GM12878 (cell line): ENCODE measurements at regions not wholly inside any gene's neighbourhood (a gene's known extent, or its start where the extent isn't known, plus 50 kb on each side); places are given as distances from the start of the nearest gene placed in this dataset.

Experiments used
- CBX5 ChIP-seq: sonication (generic); IDR thresholded peaks from 2 replicates; pipeline ENCODE4 v1.6.1; 2016; ENCODE audit warnings: low read depth, moderate library complexity, mild to moderate bottlenecking, inconsistent platforms
- CTCF ChIP-seq, 3 experiments: IDR thresholded peaks in 2 of 3; conservative IDR thresholded peaks in 1 of 3; 2 replicates each; pipeline ENCODE4 v1.5.1; 2011; ENCODE audit warnings: low read depth in 3 of 3, low read length in 3 of 3, mild to moderate bottlenecking in 3 of 3, control low read depth in 2 of 3, moderate library complexity in 2 of 3, inconsistent platforms in 1 of 3, mixed read lengths in 1 of 3; ENCODE audit not compliant: control insufficient read depth in 2 of 3, insufficient read depth in 1 of 3; ENCODE audit errors: extremely low read depth in 1 of 3
- ETV6 ChIP-seq, 2 experiments: fragments of 450-650 bp in 1 of 2; IDR thresholded peaks in 1 of 2; conservative IDR thresholded peaks in 1 of 2; 2 replicates each; pipeline ENCODE4 v1.6.1; 2014; ENCODE audit warnings: antibody characterized with exemption in 1 of 2, borderline replicate concordance in 1 of 2, low read depth in 1 of 2, mild to moderate bottlenecking in 1 of 2, moderate library complexity in 1 of 2
- EZH2 ChIP-seq: IDR thresholded peaks from 2 replicates; pipeline ENCODE4 v1.6.1; 2012; ENCODE audit warnings: low read depth, mild to moderate bottlenecking, control low read depth, inconsistent platforms, low read length, borderline replicate concordance; ENCODE audit not compliant: control insufficient read depth
- POLR2A ChIP-seq: IDR thresholded peaks from 2 replicates; pipeline ENCODE4 v1.6.1; 2011; ENCODE audit warnings: low read depth, mild to moderate bottlenecking, low read length

DNA sequence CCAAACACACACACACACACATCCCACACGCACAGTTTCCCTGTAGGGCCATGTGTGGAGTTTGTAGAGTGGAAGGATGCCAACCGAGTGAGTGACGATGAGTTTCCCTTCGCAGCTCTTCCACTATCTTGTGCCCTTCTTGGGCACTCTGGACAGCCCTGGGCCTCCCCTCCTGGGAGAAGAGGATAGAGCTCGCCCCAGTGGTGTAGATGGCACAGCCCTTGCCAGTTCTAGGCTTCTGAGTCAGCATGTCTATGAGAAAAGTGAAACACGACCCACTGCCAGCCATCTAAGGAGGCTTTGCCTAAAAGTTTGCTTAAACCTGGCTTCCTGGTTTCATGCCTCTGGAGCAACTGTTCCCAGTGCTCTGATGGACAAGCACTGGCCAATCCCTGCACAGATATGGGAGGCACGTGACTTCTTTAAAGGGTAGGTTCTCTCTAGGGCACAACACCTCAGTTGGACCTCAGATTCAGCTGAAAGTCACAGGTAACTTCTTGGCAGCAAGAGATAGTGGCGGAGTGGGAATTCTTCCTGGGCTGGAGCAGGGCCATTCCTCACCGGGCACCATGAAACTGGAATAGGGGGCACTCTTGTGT, 195.9 kb upstream of the GALNT2 start:
- no peak for TF ChIP-seq POLR2A
- TF ChIP-seq ETV6 (conservative IDR thresholded peaks at IDR 0.05 in 1 of 2, IDR thresholded peaks at IDR 0.05 in 1 of 2; ENCODE audit: borderline replicate concordance in 1 of 2, low read depth in 1 of 2): no peak
- TF ChIP-seq EZH2: no peak
- no peak for TF ChIP-seq CTCF (IDR thresholded peaks at IDR 0.05 in 2 of 3, conservative IDR thresholded peaks at IDR 0.05 in 1 of 3; ENCODE audit: control insufficient read depth in 2 of 3, extremely low read depth in 1 of 3, insufficient read depth in 1 of 3, low read depth in 3 of 3, low read length in 3 of 3)
- no peak for TF ChIP-seq CBX5
